T-helper 2 cell treated with Interferon-gamma antibody and Interleukin-4, amounts not matched to agents 5 μg/mL and 100 μg/mL, for 36 hours (primary cell): ENCODE measurements at regions not wholly inside any gene's neighbourhood (a gene's known extent, or its start where the extent isn't known, plus 50 kb on each side); places are given as distances from the start of the nearest gene placed in this dataset.

Experiments
- DNase-seq: peaks from one replicate; pipeline ENCODE4 v3.0.0; 2021; ENCODE audit warnings: low spot score
- H3K27ac Mint-ChIP-seq: one replicate; pipeline ENCODE4 v1.8.0; 2021; ENCODE audit warnings: mild to moderate bottlenecking, mixed read lengths
- H3K27me3 Mint-ChIP-seq: one replicate; pipeline ENCODE4 v1.8.0; 2021; ENCODE audit warnings: low read depth, mixed read lengths
- H3K36me3 Mint-ChIP-seq: one replicate; pipeline ENCODE4 v1.8.0; 2021; ENCODE audit warnings: low read depth, mixed read lengths
- H3K4me1 Mint-ChIP-seq: one replicate; pipeline ENCODE4 v1.8.0; 2021; ENCODE audit warnings: low read depth, mixed read lengths
- H3K4me3 Mint-ChIP-seq: one replicate; pipeline ENCODE4 v1.8.0; 2022; ENCODE audit warnings: mild to moderate bottlenecking, moderate library complexity, mixed read lengths
- H3K9me3 Mint-ChIP-seq: one replicate; pipeline ENCODE4 v1.8.0; 2021; ENCODE audit warnings: mixed read lengths

- Mint-ChIP-seq H3K4me3 (no peak overlapping the region), H3K36me3 (no peaks in the 10 kb centered on the region), H3K4me1 (no peaks in the 10 kb centered on the region), H3K27me3 (no peaks in the 10 kb centered on the region), H3K9me3 (no peaks in the 10 kb centered on the region), H3K27ac (no peak overlapping the region)
- no peak for DNase-seq
Observed at GRCh38 chr1:213840575-213840974, 147.2 kb upstream of the PROX1 start.

GRCh38 chr1:213844632-213845031 lies 143.1 kb upstream of the PROX1 start:
- Mint-ChIP-seq H3K36me3 (no peaks in the 10 kb centered on the region), H3K9me3 (no peaks in the 10 kb centered on the region), H3K27ac (no peak overlapping the region), H3K4me1 (peaks cover 2% of the 10 kb centered on the region), H3K27me3 (no peaks in the 10 kb centered on the region), H3K4me3 (no peak overlapping the region)
- no peak for DNase-seq

GRCh38 chr1:213852107-213852506 lies 135.7 kb upstream of the PROX1 start:
- Mint-ChIP-seq H3K27me3 (no peaks in the 10 kb centered on the region), H3K27ac (no peak overlapping the region), H3K9me3 (no peaks in the 10 kb centered on the region), H3K36me3 (no peaks in the 10 kb centered on the region), H3K4me1 (peaks cover 4% of the 10 kb centered on the region), H3K4me3 (no peak overlapping the region)
- no peak for DNase-seq

GRCh38 chr1:213858581-213858980 lies 129.2 kb upstream of the PROX1 start:
- Mint-ChIP-seq H3K27ac (no peak overlapping the region), H3K4me1 (peaks cover 1% of the 10 kb centered on the region), H3K4me3 (no peak overlapping the region), H3K36me3 (no peaks in the 10 kb centered on the region), H3K9me3 (no peaks in the 10 kb centered on the region), H3K27me3 (no peaks in the 10 kb centered on the region)
- no peak for DNase-seq

GRCh38 chr1:213861841-213862240 lies 125.9 kb upstream of the PROX1 start:
- H3K27ac Mint-ChIP-seq = no peak overlapping the region
- H3K4me1 Mint-ChIP-seq = no peaks in the 10 kb centered on the region
- no peak overlapping the region for H3K4me3 Mint-ChIP-seq
- DNase-seq = no peak
- H3K9me3 Mint-ChIP-seq = no peaks in the 10 kb centered on the region
- H3K27me3 Mint-ChIP-seq = peaks cover 2% of the 10 kb centered on the region
- no peaks in the 10 kb centered on the region for H3K36me3 Mint-ChIP-seq

GRCh38 chr1:213864091-213864490 lies 123.7 kb upstream of the PROX1 start:
- H3K4me3 Mint-ChIP-seq = no peak overlapping the region
- no peak overlapping the region for H3K27ac Mint-ChIP-seq
- peaks cover 2% of the 10 kb centered on the region for H3K27me3 Mint-ChIP-seq
- DNase-seq = no peak
- H3K4me1 Mint-ChIP-seq = no peaks in the 10 kb centered on the region
- H3K9me3 Mint-ChIP-seq = no peaks in the 10 kb centered on the region
- no peaks in the 10 kb centered on the region for H3K36me3 Mint-ChIP-seq

GRCh38 chr1:213868482-213868881 lies 119.3 kb upstream of the PROX1 start:
- Mint-ChIP-seq H3K4me1 (peaks cover 4% of the 10 kb centered on the region), H3K36me3 (no peaks in the 10 kb centered on the region), H3K4me3 (no peak overlapping the region), H3K27me3 (peaks cover 2% of the 10 kb centered on the region), H3K9me3 (no peaks in the 10 kb centered on the region), H3K27ac (no peak overlapping the region)
- DNase-seq = no peak

- no peak for DNase-seq
- no peak overlapping the region for H3K27ac Mint-ChIP-seq
- H3K4me1 Mint-ChIP-seq = peaks cover 4% of the 10 kb centered on the region
- H3K36me3 Mint-ChIP-seq = no peaks in the 10 kb centered on the region
- no peaks in the 10 kb centered on the region for H3K9me3 Mint-ChIP-seq
- H3K4me3 Mint-ChIP-seq = no peak overlapping the region
- no peaks in the 10 kb centered on the region for H3K27me3 Mint-ChIP-seq
Observed at GRCh38 chr1:213871179-213871578, 116.6 kb upstream of the PROX1 start.

GRCh38 chr1:213874789-213875188 lies 113.0 kb upstream of the PROX1 start:
- no peak for DNase-seq
- H3K9me3 Mint-ChIP-seq = no peaks in the 10 kb centered on the region
- H3K36me3 Mint-ChIP-seq = no peaks in the 10 kb centered on the region
- no peak overlapping the region for H3K4me3 Mint-ChIP-seq
- no peak overlapping the region for H3K27ac Mint-ChIP-seq
- H3K27me3 Mint-ChIP-seq = no peaks in the 10 kb centered on the region
- peaks cover 4% of the 10 kb centered on the region for H3K4me1 Mint-ChIP-seq

- DNase-seq = no peak
Observed at GRCh38 chr1:213876531-213876930, 111.2 kb upstream of the PROX1 start.

GRCh38 chr1:213883618-213884017 lies 104.2 kb upstream of the PROX1 start:
- H3K4me1 Mint-ChIP-seq = no peaks in the 10 kb centered on the region
- H3K36me3 Mint-ChIP-seq = no peaks in the 10 kb centered on the region
- H3K27me3 Mint-ChIP-seq = peaks cover 2% of the 10 kb centered on the region
- no peak overlapping the region for H3K27ac Mint-ChIP-seq
- no peak for DNase-seq
- no peak overlapping the region for H3K4me3 Mint-ChIP-seq
- no peaks in the 10 kb centered on the region for H3K9me3 Mint-ChIP-seq

More at GRCh38 chr1:213876531-213876930, 111.2 kb upstream of the PROX1 start:
- no peaks in the 10 kb centered on the region for H3K4me1 Mint-ChIP-seq
- no peaks in the 10 kb centered on the region for H3K9me3 Mint-ChIP-seq
- H3K4me3 Mint-ChIP-seq = no peak overlapping the region
- H3K36me3 Mint-ChIP-seq = no peaks in the 10 kb centered on the region
- no peaks in the 10 kb centered on the region for H3K27me3 Mint-ChIP-seq
- H3K27ac Mint-ChIP-seq = no peak overlapping the region

- no peak for DNase-seq
- Mint-ChIP-seq H3K36me3 (no peaks in the 10 kb centered on the region), H3K9me3 (no peaks in the 10 kb centered on the region), H3K4me3 (no peak overlapping the region), H3K4me1 (no peaks in the 10 kb centered on the region), H3K27me3 (peaks cover 2% of the 10 kb centered on the region), H3K27ac (no peak overlapping the region)
Observed at GRCh38 chr1:213884402-213884801, 103.4 kb upstream of the PROX1 start.

- Mint-ChIP-seq H3K27ac (no peak overlapping the region), H3K4me3 (no peak overlapping the region), H3K9me3 (no peaks in the 10 kb centered on the region), H3K4me1 (no peaks in the 10 kb centered on the region), H3K36me3 (no peaks in the 10 kb centered on the region), H3K27me3 (peaks cover 2% of the 10 kb centered on the region)
- DNase-seq = no peak
Observed at GRCh38 chr1:213884942-213885341, 102.8 kb upstream of the PROX1 start.

GRCh38 chr1:213887842-213888241 lies 99.9 kb upstream of the PROX1 start:
- Mint-ChIP-seq H3K9me3 (no peaks in the 10 kb centered on the region), H3K4me1 (no peaks in the 10 kb centered on the region), H3K36me3 (no peaks in the 10 kb centered on the region), H3K4me3 (no peak overlapping the region), H3K27ac (no peak overlapping the region), H3K27me3 (peaks cover 2% of the 10 kb centered on the region)
- no peak for DNase-seq

- no peaks in the 10 kb centered on the region for H3K27me3 Mint-ChIP-seq
- H3K27ac Mint-ChIP-seq = no peak overlapping the region
- no peak overlapping the region for H3K4me3 Mint-ChIP-seq
- H3K36me3 Mint-ChIP-seq = no peaks in the 10 kb centered on the region
- no peak for DNase-seq
- H3K4me1 Mint-ChIP-seq = no peaks in the 10 kb centered on the region
- H3K9me3 Mint-ChIP-seq = no peaks in the 10 kb centered on the region
Observed at GRCh38 chr1:213891989-213892902, 95.5 kb upstream of the PROX1 start.
